ENCODE measurements at regions not wholly inside any gene's neighbourhood (a gene's known extent, or its start where the extent isn't known, plus 50 kb on each side); places are given as distances from the start of the nearest gene placed in this dataset.

- Histone ChIP-seq H3K4me1 (ENCODE audit: control insufficient read depth, insufficient read depth, low read length, poor library complexity, severe bottlenecking) (no peaks in the 10 kb centered on the region), H3K36me3 (ENCODE audit: control insufficient read depth, insufficient read depth, low read length) (no peaks in the 10 kb centered on the region), H3K27ac (ENCODE audit: insufficient read depth, low read length, poor library complexity, severe bottlenecking) (no peak overlapping the region), H3K9me3 (ENCODE audit: control insufficient read depth in 2 of 2, low read length in 2 of 2) (no peaks in the 10 kb centered on the region), H3K27me3 (ENCODE audit: control insufficient read depth, insufficient read depth, low read length) (peaks cover 3% of the 10 kb centered on the region), H3K4me3 (ENCODE audit: low read depth, low read length) (no peak overlapping the region)
- H3K4me3 Mint-ChIP-seq = no peak overlapping the region
- H3K36me3 Mint-ChIP-seq = no peaks in the 10 kb centered on the region
- peaks cover 0 to 2% (median 0%) of the 10 kb centered on the region in 7 donors for H3K9me3 Mint-ChIP-seq
- no peaks in the 10 kb centered on the region for H3K27me3 Mint-ChIP-seq
- DNase-seq (no peak), ATAC-seq (ENCODE audit: low read depth in 2 of 2) (no peak)
- no peak overlapping the region for H3K27ac Mint-ChIP-seq
- no peaks in the 10 kb centered on the region for H3K4me1 Mint-ChIP-seq
Measured at GRCh38 chr6:7486951-7487350, 54.5 kb upstream of the DSP start.

GRCh38 chr6:7488494-7488893 lies 53.0 kb upstream of the DSP start:
- H3K9me3 ChIP-seq (ENCODE audit: control insufficient read depth in 2 of 2, low read length in 2 of 2) = no peaks in the 10 kb centered on the region
- H3K27ac ChIP-seq (ENCODE audit: insufficient read depth, low read length, poor library complexity, severe bottlenecking) = no peak overlapping the region
- Mint-ChIP-seq H3K4me1 (no peaks in the 10 kb centered on the region), H3K9me3 (peaks cover 0 to 3% (median 0%) of the 10 kb centered on the region in 7 donors), H3K27ac (no peak overlapping the region), H3K36me3 (no peaks in the 10 kb centered on the region), H3K4me3 (no peak overlapping the region), H3K27me3 (no peaks in the 10 kb centered on the region)
- H3K4me1 ChIP-seq (ENCODE audit: control insufficient read depth, insufficient read depth, low read length, poor library complexity, severe bottlenecking) = no peaks in the 10 kb centered on the region
- peaks cover 3% of the 10 kb centered on the region for H3K27me3 ChIP-seq (ENCODE audit: control insufficient read depth, insufficient read depth, low read length)
- no peak overlapping the region for H3K4me3 ChIP-seq (ENCODE audit: low read depth, low read length)
- ATAC-seq (ENCODE audit: low read depth in 2 of 2) (no peak), DNase-seq (no peak)
- H3K36me3 ChIP-seq (ENCODE audit: control insufficient read depth, insufficient read depth, low read length) = no peaks in the 10 kb centered on the region

- Histone ChIP-seq H3K9me3 (ENCODE audit: control insufficient read depth in 2 of 2, low read length in 2 of 2) (no peaks in the 10 kb centered on the region), H3K36me3 (ENCODE audit: control insufficient read depth, insufficient read depth, low read length) (no peaks in the 10 kb centered on the region), H3K27me3 (ENCODE audit: control insufficient read depth, insufficient read depth, low read length) (peaks cover 4% of the 10 kb centered on the region), H3K4me3 (ENCODE audit: low read depth, low read length) (no peak overlapping the region), H3K27ac (ENCODE audit: insufficient read depth, low read length, poor library complexity, severe bottlenecking) (no peak overlapping the region), H3K4me1 (ENCODE audit: control insufficient read depth, insufficient read depth, low read length, poor library complexity, severe bottlenecking) (no peaks in the 10 kb centered on the region)
- Mint-ChIP-seq H3K4me3 (no peak overlapping the region), H3K4me1 (no peaks in the 10 kb centered on the region), H3K36me3 (no peaks in the 10 kb centered on the region), H3K9me3 (peaks cover 0 to 3% (median 0%) of the 10 kb centered on the region in 7 donors), H3K27me3 (no peaks in the 10 kb centered on the region), H3K27ac (no peak overlapping the region)
- ATAC-seq (ENCODE audit: low read depth in 2 of 2) (no peak), DNase-seq (no peak)
Measured at GRCh38 chr6:7489376-7489775, 52.1 kb upstream of the DSP start.

Data from CD4-positive, CD25-positive, alpha-beta regulatory T cell (primary cell).